ENCODE measurements at regions not wholly inside any gene's neighbourhood (a gene's known extent, or its start where the extent isn't known, plus 50 kb on each side); places are given as distances from the start of the nearest gene placed in this dataset.

GRCh38 chr1:29416267-29417146, 180.2 kb downstream of the PTPRU start:
- H3K4me1 ChIP-seq (ENCODE audit: control insufficient read depth, extremely low read depth, insufficient read depth, low read length): no peaks in the 10 kb centered on the region
- DNase-seq (ENCODE audit: low read depth, low spot score): no peak
- H3K27me3 ChIP-seq (ENCODE audit: control insufficient read depth, extremely low read depth, insufficient read depth, low read length): peaks cover 22% of the 10 kb centered on the region
- no peaks in the 10 kb centered on the region for H4K20me1 ChIP-seq (ENCODE audit: control insufficient read depth, extremely low read depth, insufficient read depth, low read length)
- no peak overlapping the region for H2AFZ ChIP-seq (ENCODE audit: control insufficient read depth, low read length)
- peak in 1 of 3 experiments; percentile 13 for TF ChIP-seq CTCF (optimal IDR thresholded peaks at IDR 0.05 in 1 of 3, IDR thresholded peaks at IDR 0.05 in 1 of 3, conservative IDR thresholded peaks at IDR 0.05 in 1 of 3; ENCODE audit: extremely low read depth in 1 of 3, insufficient read depth in 2 of 3, low read length in 3 of 3)
- no peak for TF ChIP-seq EZH2 (IDR thresholded peaks at IDR 0.05; ENCODE audit: low read length)
- H3K9ac ChIP-seq (ENCODE audit: control insufficient read depth, extremely low read depth, insufficient read depth, low read length): no peak overlapping the region
- dilution Hi-C loops (cut with MboI; ENCODE audit: extremely low pct_ligation_motif_present, low sequenced_read_pairs): no loop called here
- H3K4me2 ChIP-seq (ENCODE audit: control insufficient read depth, extremely low read depth, insufficient read depth, low read depth, low read length): no peak overlapping the region
- FAIRE-seq: no peak
- H3K79me2 ChIP-seq (ENCODE audit: control insufficient read depth, insufficient read depth, low read length): no peaks in the 10 kb centered on the region
- H3K9me1 ChIP-seq (ENCODE audit: control insufficient read depth, extremely low read depth, insufficient read depth, low read length): no peaks in the 10 kb centered on the region
- no peaks in the 10 kb centered on the region for H3K9me3 ChIP-seq (ENCODE audit: control insufficient read depth, low read depth, low read length)
- H3K4me3 ChIP-seq (ENCODE audit: control insufficient read depth in 2 of 3, extremely low read depth in 1 of 3, insufficient read depth in 2 of 3, low read depth in 1 of 3, low read length in 3 of 3): no peak overlapping the region
- no peaks in the 10 kb centered on the region for H3K36me3 ChIP-seq (ENCODE audit: control insufficient read depth in 2 of 2, extremely low read depth in 1 of 2, insufficient read depth in 2 of 2, low read length in 2 of 2)
- no peak overlapping the region for H3K27ac ChIP-seq (ENCODE audit: control insufficient read depth, insufficient read depth, low read length)

DNA sequence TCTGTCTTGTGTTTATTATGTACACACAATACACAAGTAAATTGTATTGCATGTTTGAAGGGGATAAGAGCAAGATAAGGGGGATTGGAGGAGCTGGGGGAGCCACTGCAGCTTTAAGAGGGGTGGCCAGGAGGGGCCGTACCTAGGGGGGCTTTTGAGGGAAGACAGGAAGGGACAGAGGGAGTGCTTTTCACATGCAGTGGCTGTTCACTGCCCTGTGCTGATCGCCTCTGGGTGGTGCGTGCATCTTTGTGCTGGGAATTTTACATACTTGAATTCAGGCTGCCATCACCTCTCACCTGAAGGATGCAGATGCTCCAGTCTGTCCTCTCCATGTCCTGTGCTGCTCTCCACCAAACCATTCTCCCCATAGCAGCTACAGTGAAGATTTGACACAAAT, 179.5 kb downstream of the PTPRU start:
- Histone ChIP-seq H3K4me3 (ENCODE audit: control insufficient read depth in 2 of 3, extremely low read depth in 1 of 3, insufficient read depth in 2 of 3, low read depth in 1 of 3, low read length in 3 of 3) (no peak overlapping the region), H2AFZ (ENCODE audit: control insufficient read depth, low read length) (no peak overlapping the region), H3K9ac (ENCODE audit: control insufficient read depth, extremely low read depth, insufficient read depth, low read length) (no peak overlapping the region), H3K36me3 (ENCODE audit: control insufficient read depth in 2 of 2, extremely low read depth in 1 of 2, insufficient read depth in 2 of 2, low read length in 2 of 2) (no peaks in the 10 kb centered on the region), H3K4me2 (ENCODE audit: control insufficient read depth, extremely low read depth, insufficient read depth, low read depth, low read length) (no peak overlapping the region), H3K9me1 (ENCODE audit: control insufficient read depth, extremely low read depth, insufficient read depth, low read length) (no peaks in the 10 kb centered on the region), H3K27me3 (ENCODE audit: control insufficient read depth, extremely low read depth, insufficient read depth, low read length) (peaks cover 22% of the 10 kb centered on the region), H3K9me3 (ENCODE audit: control insufficient read depth, low read depth, low read length) (no peaks in the 10 kb centered on the region), H3K27ac (ENCODE audit: control insufficient read depth, insufficient read depth, low read length) (no peak overlapping the region), H4K20me1 (ENCODE audit: control insufficient read depth, extremely low read depth, insufficient read depth, low read length) (no peaks in the 10 kb centered on the region), H3K4me1 (ENCODE audit: control insufficient read depth, extremely low read depth, insufficient read depth, low read length) (no peaks in the 10 kb centered on the region), H3K79me2 (ENCODE audit: control insufficient read depth, insufficient read depth, low read length) (no peaks in the 10 kb centered on the region)
- DNase-seq (ENCODE audit: low read depth, low spot score): no peak
- no peak for TF ChIP-seq CTCF (optimal IDR thresholded peaks at IDR 0.05 in 1 of 3, IDR thresholded peaks at IDR 0.05 in 1 of 3, conservative IDR thresholded peaks at IDR 0.05 in 1 of 3; ENCODE audit: extremely low read depth in 1 of 3, insufficient read depth in 2 of 3, low read length in 3 of 3)
- no peak for FAIRE-seq
- dilution Hi-C loops (cut with MboI; ENCODE audit: extremely low pct_ligation_motif_present, low sequenced_read_pairs): no loop called here

Measured in keratinocyte (primary cell).